Caco-2 (cell line): ENCODE measurements at regions not wholly inside any gene's neighbourhood (a gene's known extent, or its start where the extent isn't known, plus 50 kb on each side); places are given as distances from the start of the nearest gene placed in this dataset.

Experiments
- BruUV-seq: library from RNA; stranded (reverse); fragments of 400-500 nt; replicated peaks from 2 replicates; lab custom pipeline; 2021; lab: Mats Ljungman, UMichigan
- CTCF ChIA-PET: fragments of 300-600 bp; sonication (Branson Sonifier 250); formaldehyde crosslinking; loops from one replicate; lab custom pipeline; 2022; ENCODE audit warnings: antibody characterized with exemption; lab: Charles Lee
- POLR2A ChIA-PET: fragments of 300-600 bp; sonication (Branson Sonifier 250); formaldehyde crosslinking; loops from one replicate; lab custom pipeline; 2022; ENCODE audit warnings: antibody characterized with exemption; lab: Charles Lee
- DNase-seq, 2 experiments: peaks; one replicate each; pipeline versions ENCODE4 v3.0.0 to v3.0.0-alpha.2; 2020 to 2022
- H3K27me3 ChIP-seq: replicated peaks from 2 replicates; pipeline ENCODE4 v1.6.0; 2011; ENCODE audit warnings: low read length; ENCODE audit not compliant: control insufficient read depth, insufficient read depth
- H3K36me3 ChIP-seq: 2 replicates; pipeline ENCODE4 v1.5.1; 2011; ENCODE audit warnings: low read length; ENCODE audit not compliant: control insufficient read depth, insufficient read depth
- H3K4me1 ChIP-seq: fragments of 250-450 bp; sonication (Bioruptor Pico); 2 replicates; pipeline ENCODE4 v1.5.1; 2020; ENCODE audit warnings: mild to moderate bottlenecking
- H3K4me3 ChIP-seq: 2 replicates; pipeline ENCODE4 v1.5.1; 2011; ENCODE audit warnings: low read depth, mild to moderate bottlenecking, control low read depth, low read length
- H3K9me3 ChIP-seq: fragments of 250-450 bp; sonication (Bioruptor Pico); 2 replicates; pipeline ENCODE4 v1.5.1; 2020; ENCODE audit warnings: mild to moderate bottlenecking, moderate library complexity
- H3K27ac Mint-ChIP-seq: one replicate; pipeline ENCODE4 v1.8.0; 2022; ENCODE audit warnings: mixed read lengths; ENCODE audit not compliant: unreplicated experiment
- H3K27me3 Mint-ChIP-seq: one replicate; pipeline ENCODE4 v1.8.0; 2022; ENCODE audit warnings: mixed read lengths; ENCODE audit not compliant: insufficient read depth, unreplicated experiment
- H3K36me3 Mint-ChIP-seq: one replicate; pipeline ENCODE4 v1.8.0; 2022; ENCODE audit warnings: mild to moderate bottlenecking, mixed read lengths; ENCODE audit not compliant: insufficient read depth, unreplicated experiment
- H3K4me1 Mint-ChIP-seq: one replicate; pipeline ENCODE4 v1.8.0; 2022; ENCODE audit warnings: low read depth, mixed read lengths; ENCODE audit not compliant: unreplicated experiment
- H3K4me3 Mint-ChIP-seq: one replicate; pipeline ENCODE4 v1.8.0; 2022; ENCODE audit warnings: mild to moderate bottlenecking, moderate library complexity, mixed read lengths; ENCODE audit not compliant: unreplicated experiment
- H3K9me3 Mint-ChIP-seq: one replicate; pipeline ENCODE4 v1.8.0; 2022; ENCODE audit warnings: mixed read lengths; ENCODE audit not compliant: unreplicated experiment
- intact Hi-C: fragments of 100-400 bp; cut with micrococcal nuclease; formaldehyde crosslinking; loops from one replicate; pipeline ENCODE4 v1.10.0; 2022; ENCODE audit not compliant: unreplicated experiment
- TF ChIP-seq, protein P1 (sequence below), 2 experiments: fragments of 200-600 bp in 1 of 2; IDR thresholded peaks; 1 replicate in 1 of 2; 2 replicates in 1 of 2; pipeline versions ENCODE4 v1.5.1 to v1.8.0; 2011 to 2022; ENCODE audit warnings: antibody characterized with exemption in 1 of 2, control low read depth in 1 of 2, inconsistent platforms in 1 of 2, low read depth in 1 of 2, low read length in 1 of 2, mild to moderate bottlenecking in 1 of 2, moderate library complexity in 1 of 2; ENCODE audit not compliant: insufficient read depth in 1 of 2, severe bottlenecking in 1 of 2, unreplicated experiment in 1 of 2

DNA sequence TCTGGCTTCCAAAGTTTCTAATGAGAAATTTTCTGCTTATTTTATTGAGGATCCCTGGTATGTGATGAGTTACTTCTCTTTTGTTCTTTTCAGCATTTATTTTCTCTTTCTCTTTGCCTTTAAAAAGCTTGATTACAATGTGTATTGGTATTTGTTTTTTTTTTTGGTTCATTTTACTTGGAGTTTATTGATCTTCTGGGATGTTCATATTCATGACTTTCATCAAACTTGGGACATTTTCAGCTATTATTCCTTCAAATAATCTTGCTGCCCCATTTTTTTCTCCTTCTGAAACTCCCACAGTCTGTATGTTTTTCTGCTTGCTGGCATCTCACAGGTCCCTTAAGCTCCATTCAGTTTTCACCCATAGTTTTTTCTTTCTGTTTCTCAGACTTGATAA, 102.4 kb downstream of the PRDM13 start:
- CTCF ChIA-PET = no interaction called here
- Mint-ChIP-seq H3K27ac (no peak overlapping the region), H3K4me1 (no peaks in the 10 kb centered on the region), H3K4me3 (no peak overlapping the region), H3K36me3 (no peaks in the 10 kb centered on the region), H3K27me3 (peaks cover 16% of the 10 kb centered on the region), H3K9me3 (no peaks in the 10 kb centered on the region)
- TF ChIP-seq, protein P1, sequence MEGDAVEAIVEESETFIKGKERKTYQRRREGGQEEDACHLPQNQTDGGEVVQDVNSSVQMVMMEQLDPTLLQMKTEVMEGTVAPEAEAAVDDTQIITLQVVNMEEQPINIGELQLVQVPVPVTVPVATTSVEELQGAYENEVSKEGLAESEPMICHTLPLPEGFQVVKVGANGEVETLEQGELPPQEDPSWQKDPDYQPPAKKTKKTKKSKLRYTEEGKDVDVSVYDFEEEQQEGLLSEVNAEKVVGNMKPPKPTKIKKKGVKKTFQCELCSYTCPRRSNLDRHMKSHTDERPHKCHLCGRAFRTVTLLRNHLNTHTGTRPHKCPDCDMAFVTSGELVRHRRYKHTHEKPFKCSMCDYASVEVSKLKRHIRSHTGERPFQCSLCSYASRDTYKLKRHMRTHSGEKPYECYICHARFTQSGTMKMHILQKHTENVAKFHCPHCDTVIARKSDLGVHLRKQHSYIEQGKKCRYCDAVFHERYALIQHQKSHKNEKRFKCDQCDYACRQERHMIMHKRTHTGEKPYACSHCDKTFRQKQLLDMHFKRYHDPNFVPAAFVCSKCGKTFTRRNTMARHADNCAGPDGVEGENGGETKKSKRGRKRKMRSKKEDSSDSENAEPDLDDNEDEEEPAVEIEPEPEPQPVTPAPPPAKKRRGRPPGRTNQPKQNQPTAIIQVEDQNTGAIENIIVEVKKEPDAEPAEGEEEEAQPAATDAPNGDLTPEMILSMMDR (IDR thresholded peaks at IDR 0.05; ENCODE audit: insufficient read depth in 1 of 2, low read depth in 1 of 2, low read length in 1 of 2, severe bottlenecking in 1 of 2, unreplicated experiment in 1 of 2) = no peak
- no peaks in the 10 kb centered on the region for H3K4me1 ChIP-seq
- POLR2A ChIA-PET = no interaction called here
- DNase-seq = no peak
- intact Hi-C loops = no loop called here
- no peak overlapping the region for H3K4me3 ChIP-seq
- no peaks in the 10 kb centered on the region for H3K27me3 ChIP-seq
- no TSS peak for BruUV-seq
- no peaks in the 10 kb centered on the region for H3K9me3 ChIP-seq
- no peaks in the 10 kb centered on the region for H3K36me3 ChIP-seq

DNA sequence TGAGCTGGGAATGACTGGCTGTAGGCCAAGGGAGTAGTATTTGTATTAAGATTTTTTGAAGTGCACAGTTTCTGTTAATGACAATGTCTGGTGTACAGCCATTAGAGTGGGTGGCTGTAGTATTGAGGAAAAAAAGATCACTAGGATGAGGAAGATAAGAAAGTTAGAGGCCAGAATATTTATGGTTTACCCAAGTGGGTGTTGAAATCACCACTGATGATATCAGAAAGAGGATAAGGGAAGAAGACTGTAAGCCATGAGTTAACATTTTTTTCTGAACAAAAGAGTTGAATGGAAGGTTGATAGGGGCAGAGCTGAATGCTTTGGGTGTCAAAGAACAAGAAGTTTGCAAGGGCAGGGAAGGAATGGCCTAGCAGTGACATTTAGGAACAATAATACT, 104.7 kb downstream of the PRDM13 start:
- no peak overlapping the region for H3K4me3 Mint-ChIP-seq
- Histone ChIP-seq H3K27me3 (no peaks in the 10 kb centered on the region), H3K4me3 (no peak overlapping the region), H3K4me1 (no peaks in the 10 kb centered on the region), H3K9me3 (no peaks in the 10 kb centered on the region), H3K36me3 (no peaks in the 10 kb centered on the region)
- no peak for DNase-seq
- peaks cover 2% of the 10 kb centered on the region for H3K9me3 Mint-ChIP-seq
- no peak overlapping the region for H3K27ac Mint-ChIP-seq
- BruUV-seq = no TSS peak
- no peaks in the 10 kb centered on the region for H3K4me1 Mint-ChIP-seq
- TF ChIP-seq, protein P1 (IDR thresholded peaks at IDR 0.05; ENCODE audit: insufficient read depth in 1 of 2, low read depth in 1 of 2, low read length in 1 of 2, severe bottlenecking in 1 of 2, unreplicated experiment in 1 of 2) = no peak
- ChIA-PET CTCF (no interaction called here), POLR2A (no interaction called here)
- intact Hi-C loops = no loop called here
- peaks cover 11% of the 10 kb centered on the region for H3K27me3 Mint-ChIP-seq
- no peaks in the 10 kb centered on the region for H3K36me3 Mint-ChIP-seq

DNA sequence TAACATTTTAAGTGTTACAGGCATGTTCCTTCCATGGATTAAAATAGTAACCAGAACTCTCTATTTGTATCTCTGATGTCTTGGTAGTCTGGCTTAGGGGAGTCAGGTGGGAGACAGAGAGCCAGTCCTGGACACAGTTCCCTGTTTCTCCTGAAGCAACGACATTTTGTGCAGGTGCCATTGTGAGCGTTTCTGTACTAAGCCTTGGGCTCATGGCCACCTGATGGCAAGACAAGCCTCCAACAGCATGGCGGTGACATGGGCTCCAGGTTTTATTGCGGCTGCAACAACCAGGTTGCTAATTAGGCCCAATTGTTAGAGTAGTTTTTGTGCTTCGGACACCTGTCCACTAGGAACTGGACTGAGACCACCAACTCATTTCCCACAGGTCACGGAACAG, 105.3 kb downstream of the PRDM13 start:
- DNase-seq = no peak
- no TSS peak for BruUV-seq
- no peaks in the 10 kb centered on the region for H3K27me3 ChIP-seq
- TF ChIP-seq, protein P1 (IDR thresholded peaks at IDR 0.05; ENCODE audit: insufficient read depth in 1 of 2, low read depth in 1 of 2, low read length in 1 of 2, severe bottlenecking in 1 of 2, unreplicated experiment in 1 of 2) = no peak
- no peak overlapping the region for H3K4me3 Mint-ChIP-seq
- CTCF ChIA-PET = no interaction called here
- no peak overlapping the region for H3K27ac Mint-ChIP-seq
- POLR2A ChIA-PET = no interaction called here
- H3K36me3 Mint-ChIP-seq = no peaks in the 10 kb centered on the region
- H3K4me3 ChIP-seq = no peak overlapping the region
- intact Hi-C loops = no loop called here
- peaks cover 8% of the 10 kb centered on the region for H3K9me3 Mint-ChIP-seq
- H3K9me3 ChIP-seq = no peaks in the 10 kb centered on the region
- no peaks in the 10 kb centered on the region for H3K36me3 ChIP-seq
- H3K27me3 Mint-ChIP-seq = peaks cover 14% of the 10 kb centered on the region
- no peaks in the 10 kb centered on the region for H3K4me1 ChIP-seq
- H3K4me1 Mint-ChIP-seq = no peaks in the 10 kb centered on the region
